Tibial artery (tissue), 4 donors: ENCODE measurements at regions not wholly inside any gene's neighbourhood (a gene's known extent, or its start where the extent isn't known, plus 50 kb on each side); places are given as distances from the start of the nearest gene placed in this dataset.

Experiments used
- DNase-seq, 2 donors: peaks; one replicate each; pipeline ENCODE4 v3.0.0-alpha.2; 2019
- H3K27ac ChIP-seq, 2 donors: fragments of 200-600 bp; sonication (generic) in 1 of 2; 1 replicate in 1 of 2; 2 replicates in 1 of 2; pipeline ENCODE4 v1.5.1; 2018 to 2019; ENCODE audit warnings: mild to moderate bottlenecking in 1 of 2
- H3K27me3 ChIP-seq, 2 donors: fragments of 200-600 bp; sonication (generic) in 1 of 2; one replicate each; pipeline versions ENCODE4 v1.5.1 to v1.6.0; 2016 to 2019
- H3K36me3 ChIP-seq, 3 donors: fragments of 200-600 bp; sonication (generic) in 2 of 3; one replicate each; pipeline ENCODE4 v1.5.1; 2016 to 2019; ENCODE audit warnings: mild to moderate bottlenecking in 2 of 3
- H3K4me1 ChIP-seq, 4 donors: fragments of 200-600 bp; sonication (generic) in 2 of 4; 1 replicate in 3 of 4; 2 replicates in 1 of 4; pipeline ENCODE4 v1.5.1; 2016 to 2019
- H3K4me3 ChIP-seq, 2 donors: fragments of 200-600 bp; sonication (generic) in 1 of 2; 1 replicate in 1 of 2; 2 replicates in 1 of 2; pipeline ENCODE4 v1.5.1; 2018 to 2019; ENCODE audit warnings: mild to moderate bottlenecking in 2 of 2
- H3K9me3 ChIP-seq, 3 donors: fragments of 200-600 bp; sonication (generic) in 1 of 3; one replicate each; pipeline ENCODE4 v1.5.1; 2016 to 2019
- CTCF ChIP-seq, 2 experiments: fragments of 200-600 bp in 1 of 2; fragments of 450-650 bp in 1 of 2; IDR thresholded peaks; one replicate each; pipeline ENCODE4 v1.5.1; 2017 to 2019; ENCODE audit warnings: antibody characterized with exemption in 2 of 2, mild to moderate bottlenecking in 1 of 2, moderate library complexity in 1 of 2
- intact Hi-C: fragments of 100-400 bp; cut with DNase I; formaldehyde crosslinking; loops from one replicate; pipeline ENCODE4 v1.15.0; 2023; ENCODE audit warnings: low total_unique reads

- Histone ChIP-seq H3K4me3 (no peak overlapping the region), H3K9me3 (no peaks in the 10 kb centered on the region), H3K36me3 (no peaks in the 10 kb centered on the region), H3K4me1 (peaks cover 0 to 21% (median 10%) of the 10 kb centered on the region in 4 donors), H3K27ac (no peak overlapping the region), H3K27me3 (no peaks in the 10 kb centered on the region)
- no peak for TF ChIP-seq CTCF (IDR thresholded peaks at IDR 0.05)
- intact Hi-C loops: no loop called here
- DNase-seq: no peak
These were observed 341.0 kb upstream of the USP24 start for GRCh38 chr1:55555956-55556725.

- H3K27ac ChIP-seq: no peak overlapping the region
- no peak for TF ChIP-seq CTCF (IDR thresholded peaks at IDR 0.05)
These were observed 339.4 kb upstream of the USP24 start for GRCh38 chr1:55554611-55555010.

GRCh38 chr1:55552636-55553035, 337.5 kb upstream of the USP24 start:
- H3K4me1 ChIP-seq: no peaks in the 10 kb centered on the region
- no peaks in the 10 kb centered on the region for H3K9me3 ChIP-seq
- no peaks in the 10 kb centered on the region for H3K27me3 ChIP-seq
- DNase-seq: no peak
- H3K36me3 ChIP-seq: no peaks in the 10 kb centered on the region
- intact Hi-C loops: no loop called here
- no peak overlapping the region for H3K4me3 ChIP-seq
- no peak overlapping the region for H3K27ac ChIP-seq
- no peak for TF ChIP-seq CTCF (IDR thresholded peaks at IDR 0.05)

More at GRCh38 chr1:55554611-55555010, 339.4 kb upstream of the USP24 start:
- no peaks in the 10 kb centered on the region for H3K9me3 ChIP-seq
- H3K4me3 ChIP-seq: no peak overlapping the region
- peaks cover 0 to 11% (median 4%) of the 10 kb centered on the region in 4 donors for H3K4me1 ChIP-seq
- intact Hi-C loops: no loop called here
- no peak for DNase-seq
- H3K36me3 ChIP-seq: no peaks in the 10 kb centered on the region
- no peaks in the 10 kb centered on the region for H3K27me3 ChIP-seq

- Histone ChIP-seq H3K9me3 (no peaks in the 10 kb centered on the region), H3K4me1 (peaks cover 0 to 9% (median 0%) of the 10 kb centered on the region in 4 donors), H3K27me3 (no peaks in the 10 kb centered on the region), H3K4me3 (no peak overlapping the region), H3K36me3 (no peaks in the 10 kb centered on the region), H3K27ac (no peak overlapping the region)
- TF ChIP-seq CTCF (IDR thresholded peaks at IDR 0.05): no peak
- no peak for DNase-seq
- intact Hi-C loops: no loop called here
These were observed 332.2 kb upstream of the USP24 start for GRCh38 chr1:55547405-55547804.

- H3K4me3 ChIP-seq: no peak overlapping the region
- H3K36me3 ChIP-seq: no peaks in the 10 kb centered on the region
- H3K27me3 ChIP-seq: no peaks in the 10 kb centered on the region
- intact Hi-C loops: no loop called here
- TF ChIP-seq CTCF (IDR thresholded peaks at IDR 0.05): no peak
- H3K9me3 ChIP-seq: no peaks in the 10 kb centered on the region
- peaks cover 0 to 9% (median 0%) of the 10 kb centered on the region in 4 donors for H3K4me1 ChIP-seq
- H3K27ac ChIP-seq: no peak overlapping the region
- no peak for DNase-seq
These were observed 331.4 kb upstream of the USP24 start for GRCh38 chr1:55546553-55546952.
